ENCODE measurements at regions not wholly inside any gene's neighbourhood (a gene's known extent, or its start where the extent isn't known, plus 50 kb on each side); places are given as distances from the start of the nearest gene placed in this dataset.

- Histone ChIP-seq H3K36me3 (ENCODE audit: insufficient read depth) (no peaks in the 10 kb centered on the region), H3K4me3 (IDR thresholded peaks at IDR 0.05; ENCODE audit: insufficient read depth, low read depth, low read length) (no peak overlapping the region), H3K27ac (no peak overlapping the region), H2AFZ (ENCODE audit: low read depth) (no peak overlapping the region), H3K4me1 (ENCODE audit: low read depth, poor library complexity, severe bottlenecking) (no peaks in the 10 kb centered on the region), H3K4me2 (no peak overlapping the region), H4K20me1 (ENCODE audit: insufficient read depth) (no peaks in the 10 kb centered on the region), H3K9ac (no peak overlapping the region), H3K27me3 (ENCODE audit: insufficient read depth, low read depth) (no peaks in the 10 kb centered on the region), H3K79me2 (ENCODE audit: insufficient read depth, low read depth) (no peaks in the 10 kb centered on the region)
- TF ChIP-seq CTCF (conservative IDR thresholded peaks at IDR 0.05; ENCODE audit: low read depth, low read length) = no peak
Observed at GRCh38 chr2:120927265-120927628, 191.6 kb downstream of the GLI2 start.

DNA sequence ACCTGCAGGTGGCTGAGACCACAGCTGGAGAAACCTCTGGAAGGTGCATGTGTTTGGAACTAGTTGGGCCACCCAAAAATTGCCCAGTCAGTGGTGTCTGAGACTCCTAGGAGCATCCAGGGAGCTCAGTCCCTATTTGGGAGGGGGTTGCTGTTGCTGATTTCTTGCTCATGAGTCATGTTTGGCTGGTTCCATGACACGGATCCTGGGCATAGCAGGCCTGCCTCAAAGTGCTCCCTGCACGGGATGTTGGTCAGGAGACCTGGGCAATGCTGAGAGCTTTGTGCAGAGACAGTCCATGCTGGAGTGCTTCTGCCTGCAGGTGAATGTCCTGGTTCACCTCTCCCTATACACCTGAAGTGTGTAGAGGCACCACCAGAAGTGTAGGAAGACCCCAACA lies 194.2 kb downstream of the GLI2 start:
- Histone ChIP-seq H3K79me2 (ENCODE audit: insufficient read depth, low read depth) (no peaks in the 10 kb centered on the region), H3K4me3 (IDR thresholded peaks at IDR 0.05; ENCODE audit: insufficient read depth, low read depth, low read length) (no peak overlapping the region), H3K9ac (no peak overlapping the region), H3K27ac (no peak overlapping the region), H2AFZ (ENCODE audit: low read depth) (no peak overlapping the region), H3K4me2 (no peak overlapping the region), H4K20me1 (ENCODE audit: insufficient read depth) (no peaks in the 10 kb centered on the region), H3K36me3 (ENCODE audit: insufficient read depth) (no peaks in the 10 kb centered on the region), H3K4me1 (ENCODE audit: low read depth, poor library complexity, severe bottlenecking) (no peaks in the 10 kb centered on the region), H3K27me3 (ENCODE audit: insufficient read depth, low read depth) (no peaks in the 10 kb centered on the region)
- no peak for TF ChIP-seq CTCF (conservative IDR thresholded peaks at IDR 0.05; ENCODE audit: low read depth, low read length)

- H3K9ac ChIP-seq = no peak overlapping the region
- H3K79me2 ChIP-seq (ENCODE audit: insufficient read depth, low read depth) = no peaks in the 10 kb centered on the region
- no peaks in the 10 kb centered on the region for H4K20me1 ChIP-seq (ENCODE audit: insufficient read depth)
- TF ChIP-seq CTCF (conservative IDR thresholded peaks at IDR 0.05; ENCODE audit: low read depth, low read length) = no peak
- H3K36me3 ChIP-seq (ENCODE audit: insufficient read depth) = no peaks in the 10 kb centered on the region
- H3K4me2 ChIP-seq = no peak overlapping the region
- no peak overlapping the region for H3K4me3 ChIP-seq (IDR thresholded peaks at IDR 0.05; ENCODE audit: insufficient read depth, low read depth, low read length)
- H3K27me3 ChIP-seq (ENCODE audit: insufficient read depth, low read depth) = no peaks in the 10 kb centered on the region
- no peak overlapping the region for H2AFZ ChIP-seq (ENCODE audit: low read depth)
- H3K4me1 ChIP-seq (ENCODE audit: low read depth, poor library complexity, severe bottlenecking) = no peaks in the 10 kb centered on the region
- H3K27ac ChIP-seq = no peak overlapping the region
Observed at GRCh38 chr2:120930236-120930635, 194.6 kb downstream of the GLI2 start.

- H3K79me2 ChIP-seq (ENCODE audit: insufficient read depth, low read depth) = no peaks in the 10 kb centered on the region
- no peaks in the 10 kb centered on the region for H3K36me3 ChIP-seq (ENCODE audit: insufficient read depth)
- H4K20me1 ChIP-seq (ENCODE audit: insufficient read depth) = no peaks in the 10 kb centered on the region
- no peak overlapping the region for H3K9ac ChIP-seq
- no peaks in the 10 kb centered on the region for H3K4me1 ChIP-seq (ENCODE audit: low read depth, poor library complexity, severe bottlenecking)
- H3K27ac ChIP-seq = no peak overlapping the region
- no peaks in the 10 kb centered on the region for H3K27me3 ChIP-seq (ENCODE audit: insufficient read depth, low read depth)
- H2AFZ ChIP-seq (ENCODE audit: low read depth) = no peak overlapping the region
- H3K4me2 ChIP-seq = no peak overlapping the region
- no peak overlapping the region for H3K4me3 ChIP-seq (IDR thresholded peaks at IDR 0.05; ENCODE audit: insufficient read depth, low read depth, low read length)
- TF ChIP-seq CTCF (conservative IDR thresholded peaks at IDR 0.05; ENCODE audit: low read depth, low read length) = no peak
Observed at GRCh38 chr2:120930864-120931263, 195.2 kb downstream of the GLI2 start.

GRCh38 chr2:120932472-120932871 lies 196.8 kb downstream of the GLI2 start:
- H3K27me3 ChIP-seq (ENCODE audit: insufficient read depth, low read depth) = no peaks in the 10 kb centered on the region
- no peak overlapping the region for H3K27ac ChIP-seq
- no peaks in the 10 kb centered on the region for H3K4me1 ChIP-seq (ENCODE audit: low read depth, poor library complexity, severe bottlenecking)
- no peak overlapping the region for H2AFZ ChIP-seq (ENCODE audit: low read depth)
- H3K4me2 ChIP-seq = no peak overlapping the region
- H3K79me2 ChIP-seq (ENCODE audit: insufficient read depth, low read depth) = no peaks in the 10 kb centered on the region
- no peak overlapping the region for H3K9ac ChIP-seq
- H3K4me3 ChIP-seq (IDR thresholded peaks at IDR 0.05; ENCODE audit: insufficient read depth, low read depth, low read length) = no peak overlapping the region
- no peaks in the 10 kb centered on the region for H3K36me3 ChIP-seq (ENCODE audit: insufficient read depth)
- H4K20me1 ChIP-seq (ENCODE audit: insufficient read depth) = no peaks in the 10 kb centered on the region
- TF ChIP-seq CTCF (conservative IDR thresholded peaks at IDR 0.05; ENCODE audit: low read depth, low read length) = no peak

Measured in KMS-11 (cell line).